IMR-90 (cell line): ENCODE measurements at regions not wholly inside any gene's neighbourhood (a gene's known extent, or its start where the extent isn't known, plus 50 kb on each side); places are given as distances from the start of the nearest gene placed in this dataset.

Source experiments
- CHD1 ChIP-seq: IDR thresholded peaks from 2 replicates; pipeline ENCODE4 v1.6.1; 2012; ENCODE audit warnings: low read depth, low read length, improper control_type of control experiment
- MXI1 ChIP-seq: IDR thresholded peaks from 2 replicates; pipeline ENCODE4 v1.6.1; 2012; ENCODE audit warnings: low read depth, mild to moderate bottlenecking, low read length, moderate library complexity, borderline replicate concordance
- POLR2A ChIP-seq: IDR thresholded peaks from 2 replicates; pipeline ENCODE4 v1.6.1; 2012; ENCODE audit warnings: mild to moderate bottlenecking, low read depth, low read length
- RAD21 ChIP-seq: IDR thresholded peaks from 2 replicates; pipeline ENCODE4 v1.6.1; 2012; ENCODE audit warnings: low read length, improper control_type of control experiment
- RCOR1 ChIP-seq: IDR thresholded peaks from 2 replicates; pipeline ENCODE4 v1.6.1; 2012; ENCODE audit warnings: mild to moderate bottlenecking, low read length, improper control_type of control experiment; ENCODE audit not compliant: insufficient replicate concordance
- RFX5 ChIP-seq: IDR thresholded peaks from 2 replicates; pipeline ENCODE4 v1.8.0; 2012; ENCODE audit warnings: low read depth, mild to moderate bottlenecking, low read length, moderate library complexity
- TF ChIP-seq, protein P1 (sequence below): conservative IDR thresholded peaks from 2 replicates; pipeline ENCODE4 v1.5.1; 2012; ENCODE audit warnings: mild to moderate bottlenecking, low read depth, low read length, improper control_type of control experiment

DNA sequence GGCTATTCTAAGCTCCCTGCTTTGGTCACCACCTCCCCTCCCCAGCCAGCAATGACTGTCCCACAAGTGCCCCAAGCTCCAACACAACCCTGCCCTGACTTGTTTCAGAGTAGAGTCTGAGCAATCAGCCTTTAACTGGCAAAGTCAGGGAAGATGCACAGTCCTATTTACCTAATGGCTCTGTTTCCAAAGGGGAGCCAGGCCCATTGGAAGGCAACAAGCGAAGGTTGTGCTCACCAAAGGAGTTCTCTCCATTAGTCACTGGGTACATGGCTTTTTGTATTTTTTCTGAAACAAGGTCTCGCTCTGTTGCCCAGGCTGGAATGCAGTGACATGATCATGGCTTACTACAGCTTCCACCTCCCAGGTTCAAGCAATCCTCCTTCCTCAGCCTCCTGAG lies 267.1 kb upstream of the CRY1 start:
- TF ChIP-seq RCOR1, result no peak
- TF ChIP-seq RAD21, result no peak
- TF ChIP-seq RFX5, result no peak
- TF ChIP-seq, protein P1, sequence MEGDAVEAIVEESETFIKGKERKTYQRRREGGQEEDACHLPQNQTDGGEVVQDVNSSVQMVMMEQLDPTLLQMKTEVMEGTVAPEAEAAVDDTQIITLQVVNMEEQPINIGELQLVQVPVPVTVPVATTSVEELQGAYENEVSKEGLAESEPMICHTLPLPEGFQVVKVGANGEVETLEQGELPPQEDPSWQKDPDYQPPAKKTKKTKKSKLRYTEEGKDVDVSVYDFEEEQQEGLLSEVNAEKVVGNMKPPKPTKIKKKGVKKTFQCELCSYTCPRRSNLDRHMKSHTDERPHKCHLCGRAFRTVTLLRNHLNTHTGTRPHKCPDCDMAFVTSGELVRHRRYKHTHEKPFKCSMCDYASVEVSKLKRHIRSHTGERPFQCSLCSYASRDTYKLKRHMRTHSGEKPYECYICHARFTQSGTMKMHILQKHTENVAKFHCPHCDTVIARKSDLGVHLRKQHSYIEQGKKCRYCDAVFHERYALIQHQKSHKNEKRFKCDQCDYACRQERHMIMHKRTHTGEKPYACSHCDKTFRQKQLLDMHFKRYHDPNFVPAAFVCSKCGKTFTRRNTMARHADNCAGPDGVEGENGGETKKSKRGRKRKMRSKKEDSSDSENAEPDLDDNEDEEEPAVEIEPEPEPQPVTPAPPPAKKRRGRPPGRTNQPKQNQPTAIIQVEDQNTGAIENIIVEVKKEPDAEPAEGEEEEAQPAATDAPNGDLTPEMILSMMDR, result no peak
- no peak for TF ChIP-seq POLR2A
- no peak for TF ChIP-seq CHD1
- TF ChIP-seq MXI1, result no peak
